Osteocyte (in vitro differentiated cells): ENCODE measurements at regions not wholly inside any gene's neighbourhood (a gene's known extent, or its start where the extent isn't known, plus 50 kb on each side); places are given as distances from the start of the nearest gene placed in this dataset.

ENCODE experiments used
- DNase-seq: peaks from one replicate; pipeline ENCODE4 v3.0.0; 2021; ENCODE audit warnings: mixed read lengths; ENCODE audit not compliant: unreplicated experiment; ENCODE audit errors: extremely low spot score
- H3K27ac Mint-ChIP-seq: one replicate; pipeline ENCODE4 v1.8.0; 2021; ENCODE audit warnings: mild to moderate bottlenecking, mixed read lengths; ENCODE audit not compliant: unreplicated experiment
- H3K27me3 Mint-ChIP-seq: one replicate; pipeline ENCODE4 v1.8.0; 2021; ENCODE audit warnings: mixed read lengths; ENCODE audit not compliant: unreplicated experiment
- H3K36me3 Mint-ChIP-seq: one replicate; pipeline ENCODE4 v1.8.0; 2021; ENCODE audit warnings: mixed read lengths; ENCODE audit not compliant: unreplicated experiment
- H3K4me1 Mint-ChIP-seq: one replicate; pipeline ENCODE4 v1.8.0; 2021; ENCODE audit warnings: mixed read lengths; ENCODE audit not compliant: unreplicated experiment
- H3K4me3 Mint-ChIP-seq: one replicate; pipeline ENCODE4 v1.8.0; 2021; ENCODE audit warnings: mild to moderate bottlenecking, moderate library complexity, mixed read lengths; ENCODE audit not compliant: unreplicated experiment
- H3K9me3 Mint-ChIP-seq: one replicate; pipeline ENCODE4 v1.8.0; 2021; ENCODE audit warnings: mixed read lengths; ENCODE audit not compliant: unreplicated experiment
- CTCF ChIP-seq: fragments of 200-600 bp; sonication (generic); IDR thresholded peaks from 2 replicates; pipeline ENCODE4 v1.5.0; 2021; ENCODE audit warnings: antibody characterized with exemption, mild to moderate bottlenecking, moderate library complexity

- no peaks in the 10 kb centered on the region for H3K36me3 Mint-ChIP-seq
- no peak for TF ChIP-seq CTCF
- DNase-seq, result peak; percentile 44
- H3K9me3 Mint-ChIP-seq, result no peaks in the 10 kb centered on the region
- H3K4me1 Mint-ChIP-seq, result no peaks in the 10 kb centered on the region
- H3K27me3 Mint-ChIP-seq, result peaks cover 35% of the 10 kb centered on the region
- H3K4me3 Mint-ChIP-seq, result no peak overlapping the region
- H3K27ac Mint-ChIP-seq, result no peak overlapping the region
Measured at GRCh38 chr20:40925829-40926510, 102.7 kb upstream of the TOP1 start.

- Mint-ChIP-seq H3K36me3 (no peaks in the 10 kb centered on the region), H3K9me3 (no peaks in the 10 kb centered on the region)
- TF ChIP-seq CTCF, result no peak
Measured at GRCh38 chr20:40926928-40927327, 101.7 kb upstream of the TOP1 start.

GRCh38 chr20:40930561-40930960, 98.1 kb upstream of the TOP1 start:
- Mint-ChIP-seq H3K4me3 (no peak overlapping the region), H3K9me3 (peaks cover 7% of the 10 kb centered on the region), H3K27ac (no peak overlapping the region), H3K27me3 (peaks cover 31% of the 10 kb centered on the region), H3K4me1 (no peaks in the 10 kb centered on the region), H3K36me3 (no peaks in the 10 kb centered on the region)
- TF ChIP-seq CTCF, result no peak
- DNase-seq, result no peak

More at GRCh38 chr20:40926928-40927327, 101.7 kb upstream of the TOP1 start:
- no peak overlapping the region for H3K27ac Mint-ChIP-seq
- no peaks in the 10 kb centered on the region for H3K4me1 Mint-ChIP-seq
- H3K4me3 Mint-ChIP-seq, result no peak overlapping the region
- no peak for DNase-seq
- H3K27me3 Mint-ChIP-seq, result peaks cover 30% of the 10 kb centered on the region

- Mint-ChIP-seq H3K4me1 (no peaks in the 10 kb centered on the region), H3K4me3 (no peak overlapping the region)
Measured at GRCh38 chr20:40931410-40932044, 97.1 kb upstream of the TOP1 start.

More at GRCh38 chr20:40931410-40932044, 97.1 kb upstream of the TOP1 start:
- Mint-ChIP-seq H3K27ac (no peak overlapping the region), H3K27me3 (peaks cover 29% of the 10 kb centered on the region), H3K36me3 (no peaks in the 10 kb centered on the region), H3K9me3 (peaks cover 7% of the 10 kb centered on the region)
- no peak for TF ChIP-seq CTCF
- peak; percentile 53 for DNase-seq
